Natural killer cell (primary cell): ENCODE measurements at regions not wholly inside any gene's neighbourhood (a gene's known extent, or its start where the extent isn't known, plus 50 kb on each side); places are given as distances from the start of the nearest gene placed in this dataset.

ENCODE experiments used
- ATAC-seq, 3 donors: fragments of 150-1000 bp in 2 of 3; fragments of 200-7000 bp in 1 of 3; cut with Tn5 transposase; 1 replicate in 1 of 3; 2 replicates in 2 of 3; pipeline ENCODE4 v1.10.0; 2021; ENCODE audit warnings: mild to moderate bottlenecking in 2 of 3, moderate library complexity in 2 of 3
- DNase-seq, 2 donors: peaks; one replicate each; pipeline versions ENCODE4 v3.0.0 to v3.0.0-alpha.2; 2013 to 2021; ENCODE audit warnings: mixed read lengths in 1 of 2
- H3K27ac ChIP-seq: one replicate; pipeline ENCODE4 v1.5.1; 2013; ENCODE audit warnings: mild to moderate bottlenecking, low read length
- H3K27me3 ChIP-seq: one replicate; pipeline ENCODE4 v1.6.1; 2013; ENCODE audit warnings: low read length; ENCODE audit not compliant: control insufficient read depth, insufficient read depth
- H3K36me3 ChIP-seq: one replicate; pipeline ENCODE4 v1.6.1; 2013; ENCODE audit warnings: low read length; ENCODE audit not compliant: control insufficient read depth, insufficient read depth
- H3K4me1 ChIP-seq: one replicate; pipeline ENCODE4 v1.6.1; 2013; ENCODE audit warnings: low read length; ENCODE audit not compliant: control insufficient read depth, insufficient read depth
- H3K4me3 ChIP-seq: one replicate; pipeline ENCODE4 v1.5.1; 2013; ENCODE audit warnings: low read length
- H3K9me3 ChIP-seq: one replicate; pipeline ENCODE4 v1.6.1; 2013; ENCODE audit warnings: low read length; ENCODE audit not compliant: control insufficient read depth, insufficient read depth
- H3K27ac Mint-ChIP-seq, 2 donors: one replicate each; pipeline ENCODE4 v1.8.0; 2022; ENCODE audit warnings: mild to moderate bottlenecking in 2 of 2, mixed read lengths in 2 of 2, moderate library complexity in 1 of 2
- H3K27me3 Mint-ChIP-seq, 2 donors: one replicate each; pipeline ENCODE4 v1.8.0; 2022; ENCODE audit warnings: low read depth in 2 of 2, mixed read lengths in 2 of 2
- H3K36me3 Mint-ChIP-seq: one replicate; pipeline ENCODE4 v1.8.0; 2022; ENCODE audit warnings: mixed read lengths
- H3K4me1 Mint-ChIP-seq, 2 donors: one replicate each; pipeline ENCODE4 v1.8.0; 2022; ENCODE audit warnings: mixed read lengths in 2 of 2
- H3K4me3 Mint-ChIP-seq: one replicate; pipeline ENCODE4 v1.8.0; 2022; ENCODE audit warnings: mild to moderate bottlenecking, moderate library complexity, mixed read lengths
- H3K9me3 Mint-ChIP-seq, 2 donors: one replicate each; pipeline ENCODE4 v1.8.0; 2022; ENCODE audit warnings: mixed read lengths in 2 of 2
- CTCF ChIP-seq: fragments of 200-600 bp; IDR thresholded peaks from one replicate; pipeline ENCODE4 v1.8.0; 2022; ENCODE audit warnings: antibody characterized with exemption
- WGBS: methylation state at CpG from one replicate; pipeline ENCODE4 v1.1.7; 2013; ENCODE audit warnings: missing lambda C conversion rate; ENCODE audit not compliant: insufficient coverage; 5-methylcytosine and 5-hydroxymethylcytosine counted together
- intact Hi-C: fragments of 100-400 bp; cut with micrococcal nuclease; formaldehyde crosslinking; loops from one replicate; pipeline ENCODE4 v1.14.2; 2022

DNA sequence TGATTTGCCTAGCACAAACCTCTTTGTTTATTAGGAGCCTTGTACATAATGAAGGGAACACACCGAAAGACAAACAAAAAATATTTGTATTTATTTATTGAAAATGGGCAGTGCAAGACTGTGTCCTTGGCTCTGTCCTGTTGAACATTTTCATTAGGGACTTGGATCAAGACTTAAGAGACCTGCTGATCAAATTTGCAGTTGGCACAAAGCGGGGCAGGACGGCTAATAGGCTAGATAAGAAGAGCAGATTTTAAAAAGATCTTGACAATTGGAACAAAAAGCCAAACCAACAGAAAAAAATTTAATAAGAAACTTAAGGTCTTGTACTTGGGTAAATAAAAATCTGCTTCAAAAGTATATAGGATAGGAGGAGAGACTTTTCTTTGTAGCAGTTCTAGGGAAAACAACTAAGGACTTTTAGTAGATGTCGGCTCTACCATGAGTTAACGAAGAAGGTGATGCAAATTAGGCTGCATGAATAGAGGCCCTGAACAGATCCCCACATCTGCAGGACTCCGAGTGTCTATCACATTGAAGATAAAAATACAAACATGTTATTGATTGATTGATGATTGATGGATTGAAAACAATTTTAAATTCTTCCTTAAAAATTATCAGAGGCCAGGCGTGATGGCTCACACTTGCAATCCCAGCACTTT, 124.1 kb upstream of the SPACA1 start:
- H3K9me3 ChIP-seq, result no peaks in the 10 kb centered on the region
- no peaks in the 10 kb centered on the region for H3K36me3 ChIP-seq
- TF ChIP-seq CTCF, result no peak
- H3K27me3 ChIP-seq, result peaks cover 2% of the 10 kb centered on the region
- Mint-ChIP-seq H3K4me1 (peaks cover 41 to 44% of the 10 kb centered on the region in 2 donors), H3K9me3 (no peaks in the 10 kb centered on the region), H3K27me3 (peaks cover 27 to 46% of the 10 kb centered on the region in 2 donors), H3K27ac (peak overlapping the region in 1 of 2 donors; percentile 27), H3K36me3 (no peaks in the 10 kb centered on the region), H3K4me3 (no peak overlapping the region)
- H3K4me1 ChIP-seq, result peaks cover 46% of the 10 kb centered on the region
- 87% methylated on average over 6 of the region's 7 CpGs for WGBS
- ATAC-seq (no peak), DNase-seq (no peak)
- H3K4me3 ChIP-seq, result no peak overlapping the region
- intact Hi-C loops, result no loop called here
- H3K27ac ChIP-seq, result no peak overlapping the region

GRCh38 chr6:87922947-87923330, 124.7 kb upstream of the SPACA1 start:
- Mint-ChIP-seq H3K4me1 (peaks cover 41 to 44% of the 10 kb centered on the region in 2 donors), H3K36me3 (no peaks in the 10 kb centered on the region), H3K4me3 (no peak overlapping the region), H3K9me3 (no peaks in the 10 kb centered on the region), H3K27me3 (peaks cover 25 to 43% of the 10 kb centered on the region in 2 donors), H3K27ac (peak overlapping the region in 1 of 2 donors; percentile 27)
- Histone ChIP-seq H3K4me1 (peaks cover 46% of the 10 kb centered on the region), H3K9me3 (no peaks in the 10 kb centered on the region), H3K4me3 (no peak overlapping the region), H3K27ac (no peak overlapping the region), H3K27me3 (peaks cover 2% of the 10 kb centered on the region), H3K36me3 (no peaks in the 10 kb centered on the region)
- no peak for TF ChIP-seq CTCF
- intact Hi-C loops, result no loop called here
- peak in 1 of 2 donors; percentile 31 for DNase-seq
- 4% methylated on average over 2 of the region's 2 CpGs for WGBS
- ATAC-seq, result peak; percentile 47 to 72 (median 68)

- ATAC-seq (no peak), DNase-seq (no peak)
- Histone ChIP-seq H3K27ac (no peak overlapping the region), H3K4me1 (peaks cover 46% of the 10 kb centered on the region), H3K9me3 (no peaks in the 10 kb centered on the region), H3K36me3 (no peaks in the 10 kb centered on the region), H3K4me3 (no peak overlapping the region), H3K27me3 (peaks cover 2% of the 10 kb centered on the region)
- Mint-ChIP-seq H3K27me3 (peaks cover 25 to 43% of the 10 kb centered on the region in 2 donors), H3K27ac (peak overlapping the region in 1 of 2 donors; percentile 27), H3K4me1 (peaks cover 41 to 44% of the 10 kb centered on the region in 2 donors), H3K4me3 (no peak overlapping the region), H3K9me3 (no peaks in the 10 kb centered on the region), H3K36me3 (no peaks in the 10 kb centered on the region)
- WGBS, result 82% methylated on average over 2 of the region's 2 CpGs
- TF ChIP-seq CTCF, result no peak
- intact Hi-C loops, result no loop called here
Measured at GRCh38 chr6:87922196-87922946, 125.3 kb upstream of the SPACA1 start.
